HG03196 (cell line): ENCODE measurements at regions not wholly inside any gene's neighbourhood (a gene's known extent, or its start where the extent isn't known, plus 50 kb on each side); places are given as distances from the start of the nearest gene placed in this dataset.
"Not testable (repeated sequence)": the region's sequence is repeated elsewhere in the genome, so short reads cannot be mapped to it uniquely, and the experiment has no call there.

ENCODE experiments used
- ATAC-seq: cut with Tn5 transposase; IDR thresholded peaks from one replicate; pipeline ENCODE4 v1.9.1; 2021; ENCODE audit not compliant: unreplicated experiment

- no peak for ATAC-seq
These were observed 829.9 kb downstream of the METTL15 start for GRCh38 chr11:28938091-28938490.

- no peak for ATAC-seq
These were observed 824.8 kb downstream of the METTL15 start for GRCh38 chr11:28932940-28933339.

- ATAC-seq = no peak
These were observed 815.8 kb downstream of the METTL15 start for GRCh38 chr11:28924004-28924403.

- no peak for ATAC-seq
These were observed 814.3 kb downstream of the METTL15 start for GRCh38 chr11:28922386-28922981.

GRCh38 chr11:28919194-28919593 is 811.0 kb downstream of the METTL15 start:
- no peak for ATAC-seq

GRCh38 chr11:28913883-28914282 is 805.7 kb downstream of the METTL15 start:
- no peak for ATAC-seq

GRCh38 chr11:28911829-28912228 is 803.6 kb downstream of the METTL15 start:
- no peak for ATAC-seq

GRCh38 chr11:28910926-28911325 is 802.7 kb downstream of the METTL15 start:
- ATAC-seq = no peak

GRCh38 chr11:28903716-28904115 is 795.5 kb downstream of the METTL15 start:
- ATAC-seq = no peak

GRCh38 chr11:28900427-28900826 is 792.2 kb downstream of the METTL15 start:
- ATAC-seq = no peak

GRCh38 chr11:28899706-28900105 is 791.5 kb downstream of the METTL15 start:
- ATAC-seq = no peak

GRCh38 chr11:28890601-28891040 is 782.4 kb downstream of the METTL15 start:
- ATAC-seq = not testable (repeated sequence)

GRCh38 chr11:28887681-28888080 is 779.5 kb downstream of the METTL15 start:
- ATAC-seq = no peak

GRCh38 chr11:28879869-28880268 is 771.7 kb downstream of the METTL15 start:
- no peak for ATAC-seq

GRCh38 chr11:28878025-28878424 is 769.8 kb downstream of the METTL15 start:
- ATAC-seq = no peak

GRCh38 chr11:28877340-28877739 is 769.2 kb downstream of the METTL15 start:
- ATAC-seq = no peak

- no peak for ATAC-seq
These were observed 766.5 kb downstream of the METTL15 start for GRCh38 chr11:28874706-28875105.

GRCh38 chr11:28871090-28871489 is 762.9 kb downstream of the METTL15 start:
- no peak for ATAC-seq

GRCh38 chr11:28863422-28863821 is 755.2 kb downstream of the METTL15 start:
- no peak for ATAC-seq

GRCh38 chr11:28860893-28861292 is 752.7 kb downstream of the METTL15 start:
- no peak for ATAC-seq

- no peak for ATAC-seq
These were observed 749.9 kb downstream of the METTL15 start for GRCh38 chr11:28858076-28858475.

GRCh38 chr11:28849053-28849452 is 740.9 kb downstream of the METTL15 start:
- no peak for ATAC-seq

- no peak for ATAC-seq
These were observed 734.5 kb downstream of the METTL15 start for GRCh38 chr11:28842716-28843115.
